ENCODE measurements at regions not wholly inside any gene's neighbourhood (a gene's known extent, or its start where the extent isn't known, plus 50 kb on each side); places are given as distances from the start of the nearest gene placed in this dataset.

- DNase-seq (ENCODE audit: low spot score): no peak
- no peak for TF ChIP-seq CTCF (IDR thresholded peaks at IDR 0.05; ENCODE audit: extremely low read depth, missing control alignments)
Observed at GRCh38 chr3:83902787-83903533, 1055.8 kb upstream of the CADM2 start.

GRCh38 chr3:83913381-83913780, 1045.4 kb upstream of the CADM2 start:
- no peak for DNase-seq (ENCODE audit: low spot score)
- no peak for TF ChIP-seq CTCF (IDR thresholded peaks at IDR 0.05; ENCODE audit: extremely low read depth, missing control alignments)

- TF ChIP-seq CTCF (IDR thresholded peaks at IDR 0.05; ENCODE audit: extremely low read depth, missing control alignments): no peak
- no peak for DNase-seq (ENCODE audit: low spot score)
Observed at GRCh38 chr3:83926291-83926690, 1032.5 kb upstream of the CADM2 start.

GRCh38 chr3:83928391-83928790, 1030.4 kb upstream of the CADM2 start:
- no peak for TF ChIP-seq CTCF (IDR thresholded peaks at IDR 0.05; ENCODE audit: extremely low read depth, missing control alignments)
- peak; percentile 5 for DNase-seq (ENCODE audit: low spot score)

GRCh38 chr3:83928903-83929302, 1029.9 kb upstream of the CADM2 start:
- no peak for DNase-seq (ENCODE audit: low spot score)
- no peak for TF ChIP-seq CTCF (IDR thresholded peaks at IDR 0.05; ENCODE audit: extremely low read depth, missing control alignments)

- DNase-seq (ENCODE audit: low spot score): no peak
- no peak for TF ChIP-seq CTCF (IDR thresholded peaks at IDR 0.05; ENCODE audit: extremely low read depth, missing control alignments)
Observed at GRCh38 chr3:83934192-83935021, 1024.4 kb upstream of the CADM2 start.

GRCh38 chr3:83938491-83938890, 1020.3 kb upstream of the CADM2 start:
- TF ChIP-seq CTCF (IDR thresholded peaks at IDR 0.05; ENCODE audit: extremely low read depth, missing control alignments): no peak

More at GRCh38 chr3:83938491-83938890, 1020.3 kb upstream of the CADM2 start:
- DNase-seq (ENCODE audit: low spot score): no peak
